AG08396 (cell line): ENCODE measurements at regions not wholly inside any gene's neighbourhood (a gene's known extent, or its start where the extent isn't known, plus 50 kb on each side); places are given as distances from the start of the nearest gene placed in this dataset.
"Not testable (repeated sequence)": the region's sequence is repeated elsewhere in the genome, so short reads cannot be mapped to it uniquely, and the experiment has no call there.

Source experiments
- DNase-seq: peaks from one replicate; pipeline ENCODE4 v3.0.0; 2012; ENCODE audit warnings: low spot score, mixed read lengths

DNA sequence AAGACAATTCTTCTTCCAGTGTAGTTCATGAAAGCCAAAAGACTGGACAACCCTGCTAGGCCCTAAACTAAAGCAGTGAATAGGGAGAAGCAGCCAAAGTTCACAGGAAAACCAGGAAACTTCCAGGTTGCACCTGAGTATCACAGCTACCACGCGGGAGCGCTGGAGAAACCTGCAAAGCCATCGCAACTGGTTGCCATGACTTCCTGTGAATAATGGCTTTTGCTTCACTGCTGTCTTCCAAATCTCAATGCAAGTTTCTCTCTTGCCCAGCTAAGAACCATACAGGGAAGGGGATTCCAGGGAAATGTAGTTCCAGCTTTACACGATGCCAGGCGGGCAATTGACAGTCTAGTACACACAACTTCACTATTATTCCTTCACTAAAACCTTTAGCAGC lies 114.1 kb downstream of the GXYLT1 start:
- no peak for DNase-seq

DNA sequence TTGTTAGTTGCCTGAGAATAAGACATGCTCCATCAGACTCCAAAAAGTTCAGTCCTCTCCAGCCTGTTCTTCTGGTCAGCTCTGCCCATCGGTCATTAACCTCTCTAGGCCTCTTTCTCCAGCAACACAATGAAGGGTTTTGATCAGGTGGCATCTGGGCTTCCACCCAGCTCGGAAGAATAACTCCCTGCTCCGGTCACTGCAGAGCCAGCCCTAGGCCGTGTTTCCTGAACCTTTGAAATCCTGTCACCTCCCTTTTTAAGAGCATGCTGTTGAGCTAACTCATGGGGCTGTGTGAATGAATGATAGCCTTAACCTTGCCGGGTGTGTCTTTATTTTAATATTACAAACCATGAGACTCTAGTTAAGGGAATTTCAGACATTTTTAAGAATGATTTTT lies 117.1 kb downstream of the GXYLT1 start:
- no peak for DNase-seq

DNA sequence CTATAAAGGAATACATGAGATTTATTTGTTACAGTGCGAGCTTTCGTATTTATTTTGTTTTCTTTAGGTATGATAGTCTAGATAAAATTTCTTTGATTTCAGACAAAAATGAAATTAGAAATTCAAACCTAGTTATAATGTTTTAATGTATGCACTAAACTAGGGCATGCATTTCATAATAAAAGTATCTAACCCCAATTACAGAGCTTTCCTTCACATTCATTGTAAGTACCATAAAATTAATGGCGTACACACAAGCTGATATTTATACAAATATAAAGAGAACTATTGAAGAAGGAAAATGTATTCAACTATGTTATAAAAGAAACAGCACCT lies 120.2 kb downstream of the GXYLT1 start:
- no peak for DNase-seq

DNA sequence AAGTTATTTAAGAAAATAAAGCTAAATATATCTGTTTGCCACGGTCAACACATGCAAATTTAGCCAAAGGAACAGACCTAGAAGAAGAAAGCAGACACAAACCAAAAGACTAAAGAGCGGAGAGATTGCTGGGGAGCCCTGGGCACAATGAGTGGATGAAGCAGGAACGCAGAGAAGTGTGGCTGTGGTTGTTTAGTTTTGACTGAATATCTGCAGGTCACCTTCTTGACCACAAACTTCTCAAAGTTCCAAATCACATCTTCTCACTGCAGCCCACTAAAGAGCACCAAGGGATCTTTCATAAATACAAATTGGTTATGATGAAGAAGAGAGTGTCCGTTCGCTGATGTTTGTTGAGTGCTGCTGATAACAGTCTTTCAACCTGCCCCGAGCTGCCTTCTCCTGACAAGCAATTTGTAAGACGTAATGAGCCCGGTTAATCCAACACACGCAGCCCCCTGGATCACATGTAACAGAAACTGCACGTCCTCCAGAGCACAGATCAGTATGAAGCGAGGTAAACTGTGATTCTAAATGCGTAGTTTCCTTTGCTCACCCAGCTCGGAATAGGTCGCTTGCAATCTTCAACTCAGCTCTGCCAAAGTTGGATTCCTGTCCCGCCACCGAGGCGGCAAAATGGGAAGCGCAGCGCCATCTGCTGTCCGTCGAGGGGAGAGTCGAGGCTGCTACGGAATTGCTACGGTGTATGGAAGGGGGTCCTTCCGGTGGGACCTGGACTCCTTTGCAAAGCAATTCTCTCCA lies 120.8 kb downstream of the GXYLT1 start:
- DNase-seq = peak; percentile 78

DNA sequence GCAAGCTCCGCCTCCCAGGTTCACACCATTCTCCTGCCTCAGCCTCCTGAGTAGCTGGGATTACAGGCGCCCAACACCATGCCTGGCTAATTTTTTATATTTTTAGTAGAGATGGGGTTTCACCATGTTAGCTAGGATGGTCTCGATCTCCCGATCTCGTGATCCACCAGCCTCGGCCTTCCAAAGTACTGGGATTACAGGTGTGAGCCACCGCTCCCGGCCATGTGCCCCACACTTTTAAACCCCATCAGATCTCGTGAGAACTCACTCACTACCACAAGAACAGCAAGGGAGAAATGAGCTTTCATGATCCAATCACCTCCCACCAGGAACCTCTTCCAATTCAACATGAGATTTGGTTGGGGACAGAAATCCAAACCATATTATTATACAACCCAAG lies 122.7 kb downstream of the GXYLT1 start:
- not testable (repeated sequence) for DNase-seq

DNA sequence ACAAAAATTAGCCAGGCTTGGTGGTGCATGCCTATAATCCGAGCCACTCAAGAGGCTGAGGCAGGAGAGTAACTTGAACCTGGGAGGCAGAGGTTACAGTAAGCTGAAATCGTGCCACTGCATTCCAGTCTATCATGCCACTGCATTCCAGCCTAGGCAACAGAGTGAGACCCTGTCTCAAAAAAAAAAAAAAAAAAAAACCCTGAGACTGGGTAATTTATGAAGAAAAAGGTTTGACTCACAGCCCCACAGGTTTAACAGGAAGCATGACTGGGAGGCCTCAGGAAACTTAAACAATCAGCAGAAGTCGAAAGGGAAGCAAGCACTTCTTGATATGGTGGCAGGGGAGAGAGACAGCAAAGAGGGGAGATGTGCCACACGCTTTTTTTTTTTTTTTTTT lies 123.2 kb downstream of the GXYLT1 start:
- no peak for DNase-seq

DNA sequence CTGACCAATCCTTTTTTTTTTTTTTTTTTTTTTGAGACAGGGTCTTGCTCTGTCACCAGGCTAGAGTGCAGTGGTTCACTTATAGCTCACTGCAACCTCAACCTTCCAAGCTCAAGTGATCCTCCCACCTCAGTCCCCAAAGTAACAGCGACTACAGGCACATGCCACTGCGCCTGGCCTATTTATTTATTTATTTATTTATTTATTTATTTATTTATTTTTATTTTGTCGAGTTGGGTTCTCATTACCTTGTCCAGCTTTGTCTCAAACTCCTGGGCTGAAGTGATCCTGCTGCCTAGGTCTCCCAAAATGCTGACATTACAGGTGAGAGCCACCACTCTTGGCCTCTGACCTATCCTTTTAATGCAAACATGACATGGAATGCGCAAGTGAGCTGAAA lies 124.4 kb downstream of the GXYLT1 start:
- DNase-seq = no peak

DNA sequence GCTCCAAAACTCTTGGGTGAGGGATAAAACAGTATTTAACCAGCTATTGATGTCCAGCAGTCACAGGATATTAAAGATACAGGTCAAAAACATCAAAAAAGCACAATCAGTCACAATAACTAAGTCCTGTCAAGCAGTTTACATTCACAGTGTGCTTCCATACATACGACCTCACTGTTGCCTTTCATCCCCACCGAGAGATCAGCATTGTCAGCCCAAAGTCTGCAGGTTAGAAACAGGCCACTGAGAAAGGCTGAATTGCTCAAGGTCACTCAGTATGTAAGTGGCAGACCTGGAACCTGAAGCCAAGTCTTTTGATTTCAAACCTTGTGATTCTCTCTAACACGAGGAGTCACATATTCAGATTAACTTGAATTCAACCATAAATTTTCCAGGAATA lies 124.9 kb downstream of the GXYLT1 start:
- DNase-seq = no peak

DNA sequence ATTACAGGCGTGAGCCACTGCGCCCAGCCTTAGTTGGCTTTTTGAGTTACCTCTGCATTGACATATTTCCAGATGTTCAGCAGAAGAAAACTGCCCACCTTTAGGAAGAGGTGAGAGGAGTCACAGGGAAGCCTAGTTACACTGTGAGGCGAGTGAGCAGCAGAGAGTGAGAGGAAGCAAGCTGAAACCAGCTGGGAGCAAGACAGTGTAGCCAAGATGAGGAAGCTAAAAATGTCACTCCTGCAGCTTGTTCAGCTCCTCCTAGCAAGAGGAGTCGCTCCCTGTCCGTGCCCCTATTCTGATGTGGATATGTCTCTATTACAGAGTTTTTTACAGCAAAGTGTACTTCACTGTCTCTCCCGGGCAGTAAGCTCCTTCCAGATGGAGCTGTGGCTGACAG lies 127.6 kb downstream of the GXYLT1 start:
- no peak for DNase-seq

DNA sequence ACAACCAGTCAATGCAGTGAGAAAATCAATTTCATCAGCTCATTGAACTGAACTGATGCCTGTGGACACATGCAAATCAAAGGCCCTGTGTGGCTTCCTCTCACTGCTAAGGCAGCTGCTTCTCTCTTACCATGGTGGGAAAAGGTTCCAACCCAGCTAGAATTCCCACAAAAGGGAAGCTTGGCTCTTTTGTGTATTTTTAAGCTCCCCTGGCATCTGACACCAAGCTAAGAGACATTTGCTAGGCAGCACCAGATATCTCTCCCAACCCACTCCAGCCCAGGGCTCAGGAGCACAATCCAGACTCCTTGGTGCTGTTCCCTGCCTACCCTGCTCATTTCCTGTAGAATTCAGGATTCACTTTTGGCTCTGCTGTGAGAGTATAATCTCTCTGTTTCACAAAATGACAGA lies 129.6 kb downstream of the GXYLT1 start:
- no peak for DNase-seq

DNA sequence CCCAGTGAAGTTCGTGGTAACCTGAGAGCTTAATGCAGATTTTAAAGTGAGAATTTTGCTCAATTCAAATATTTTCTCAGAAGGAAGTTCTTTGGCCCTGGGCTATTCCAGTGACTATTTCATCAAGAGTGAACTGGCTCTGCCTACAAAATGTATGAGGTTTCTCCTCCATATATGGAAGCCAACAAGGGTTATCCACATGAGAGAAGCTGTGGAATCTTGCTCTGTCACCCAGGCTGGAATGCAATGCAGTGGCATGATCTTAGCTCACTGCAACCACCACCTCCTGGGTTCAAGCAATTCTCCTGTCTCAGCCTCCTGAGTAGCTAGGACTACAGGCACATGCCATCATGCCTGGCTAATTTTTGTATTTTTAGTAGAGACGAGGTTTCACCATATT lies 132.2 kb downstream of the GXYLT1 start:
- DNase-seq = not testable (repeated sequence)

DNA sequence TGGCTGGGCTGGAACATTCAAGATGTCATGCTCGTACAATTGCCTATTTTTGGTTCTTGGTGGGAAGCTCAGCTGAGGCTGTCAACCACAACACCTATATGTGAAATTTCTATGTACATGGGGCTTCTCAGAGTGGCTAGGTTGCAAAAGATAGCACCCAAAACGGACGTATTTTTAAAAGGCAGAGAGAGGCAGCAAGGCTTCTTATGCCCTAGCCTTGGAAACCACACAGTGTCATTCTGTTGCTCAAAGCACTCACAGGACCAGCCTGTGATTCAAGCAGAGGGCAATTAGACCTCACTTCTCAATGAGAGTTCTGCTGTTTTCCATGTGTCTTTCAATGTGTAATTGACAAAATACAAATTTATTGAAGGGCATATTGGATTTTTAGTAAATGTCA lies 134.0 kb downstream of the GXYLT1 start:
- no peak for DNase-seq

DNA sequence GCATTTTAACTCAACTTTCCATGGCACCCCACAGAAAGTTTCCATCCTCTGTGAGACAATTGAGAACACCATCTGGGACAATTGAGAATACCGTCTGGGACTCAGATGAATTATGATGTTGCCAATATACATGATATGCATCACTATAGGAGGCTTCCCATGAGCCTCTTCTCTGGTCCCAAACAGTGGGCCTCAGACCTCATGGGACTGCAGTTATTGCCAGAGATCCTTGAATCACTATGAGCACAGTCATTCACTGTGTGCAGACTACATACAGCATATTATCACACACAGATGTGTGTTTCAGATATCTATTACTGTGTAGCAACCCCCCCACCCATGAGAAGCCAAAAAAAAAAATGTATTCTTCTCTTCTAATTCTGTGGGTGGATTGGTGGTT lies 134.4 kb downstream of the GXYLT1 start:
- DNase-seq = no peak

DNA sequence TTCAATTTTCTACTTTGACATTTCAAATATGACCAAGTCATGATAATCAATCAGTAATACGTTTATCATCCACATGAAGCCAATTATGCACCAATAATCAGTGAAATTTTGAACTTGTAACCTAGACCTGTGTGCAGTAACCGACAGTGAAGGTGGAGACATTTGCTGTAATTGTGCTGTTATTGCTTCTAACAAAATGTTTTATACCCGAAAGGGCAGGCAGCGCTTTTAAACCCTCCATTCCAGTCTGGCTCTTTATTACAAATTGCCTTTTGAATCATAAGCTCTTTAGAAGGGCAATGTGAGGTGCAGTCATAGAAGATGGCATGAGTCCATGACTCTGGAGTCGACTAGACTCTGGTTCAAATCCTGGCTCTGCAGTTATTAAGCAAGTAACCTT lies 135.7 kb downstream of the GXYLT1 start:
- no peak for DNase-seq

DNA sequence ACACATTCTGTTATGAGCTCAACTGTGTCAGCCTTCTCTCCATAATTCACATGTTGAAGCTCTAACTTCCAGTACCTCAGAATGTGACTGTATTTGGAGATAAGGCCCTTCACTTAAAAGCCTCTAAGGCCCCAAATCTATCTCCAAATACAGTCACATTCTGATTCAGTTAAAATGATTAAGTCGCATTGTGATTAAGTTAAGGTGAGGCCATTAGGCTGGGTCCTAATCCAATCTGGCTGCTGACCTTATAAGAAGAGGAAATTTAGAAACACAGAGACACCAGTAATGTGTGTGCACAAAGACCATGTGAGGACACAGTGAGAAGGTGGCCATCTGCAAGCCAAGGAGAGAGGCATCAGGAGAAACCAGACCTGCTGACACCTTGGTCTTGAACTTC lies 141.6 kb downstream of the GXYLT1 start:
- DNase-seq = no peak

DNA sequence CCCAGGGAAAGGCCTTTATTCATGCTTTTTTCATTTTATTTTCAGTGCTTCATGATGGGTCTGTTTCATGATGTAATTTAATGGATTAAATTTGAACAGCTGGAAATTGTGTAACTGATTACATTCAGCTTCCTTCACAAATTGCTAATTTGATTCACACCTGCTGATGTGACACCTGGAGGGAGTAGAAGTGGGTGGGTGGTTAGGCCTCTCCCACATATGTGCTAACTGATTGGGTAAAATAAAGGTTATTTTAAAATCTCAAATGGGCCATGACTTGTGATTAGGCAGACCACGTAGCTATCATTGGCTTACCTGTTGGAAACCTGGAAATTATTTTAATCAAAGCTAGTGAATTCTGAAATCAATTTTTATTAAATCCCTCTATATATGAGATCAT lies 142.1 kb downstream of the GXYLT1 start:
- no peak for DNase-seq

DNA sequence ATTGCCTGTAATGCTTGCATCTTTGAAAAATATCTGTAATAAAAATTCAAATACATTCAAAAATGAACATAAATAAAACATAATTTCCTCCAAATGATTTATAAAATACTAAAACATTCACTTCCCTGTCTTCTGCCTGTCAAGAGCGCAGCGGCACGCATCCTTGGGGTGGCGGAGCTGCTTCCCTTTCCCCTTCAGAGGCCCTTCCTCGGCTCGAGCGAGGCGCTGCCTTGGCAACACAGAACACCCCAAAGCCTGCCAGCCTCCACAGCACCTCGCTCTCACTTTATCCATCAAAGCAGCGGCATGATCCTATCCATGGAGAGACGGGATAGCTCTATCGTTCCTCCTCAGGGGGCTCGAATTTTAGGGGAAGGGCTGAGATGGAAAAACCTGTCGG lies 146.2 kb downstream of the GXYLT1 start:
- no peak for DNase-seq

DNA sequence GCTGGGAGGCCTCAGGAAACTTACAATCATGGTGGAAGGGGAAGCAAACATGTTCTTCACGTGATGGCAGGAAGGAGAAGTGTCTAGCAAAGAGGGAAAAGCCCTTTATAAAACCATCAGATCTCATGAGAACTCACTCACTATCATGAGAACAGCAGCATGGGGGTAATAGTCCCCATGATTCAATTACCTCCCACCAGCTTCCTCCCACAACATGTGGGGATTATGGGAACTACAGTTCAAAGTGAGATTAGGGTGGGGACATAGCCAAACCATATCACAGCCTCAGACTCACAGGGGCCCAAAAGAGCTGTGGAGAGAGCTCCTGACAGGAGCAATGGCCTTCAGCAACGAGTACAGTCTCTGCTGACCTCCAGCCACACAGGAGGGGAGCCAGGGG lies 151.4 kb downstream of the GXYLT1 start:
- no peak for DNase-seq

DNA sequence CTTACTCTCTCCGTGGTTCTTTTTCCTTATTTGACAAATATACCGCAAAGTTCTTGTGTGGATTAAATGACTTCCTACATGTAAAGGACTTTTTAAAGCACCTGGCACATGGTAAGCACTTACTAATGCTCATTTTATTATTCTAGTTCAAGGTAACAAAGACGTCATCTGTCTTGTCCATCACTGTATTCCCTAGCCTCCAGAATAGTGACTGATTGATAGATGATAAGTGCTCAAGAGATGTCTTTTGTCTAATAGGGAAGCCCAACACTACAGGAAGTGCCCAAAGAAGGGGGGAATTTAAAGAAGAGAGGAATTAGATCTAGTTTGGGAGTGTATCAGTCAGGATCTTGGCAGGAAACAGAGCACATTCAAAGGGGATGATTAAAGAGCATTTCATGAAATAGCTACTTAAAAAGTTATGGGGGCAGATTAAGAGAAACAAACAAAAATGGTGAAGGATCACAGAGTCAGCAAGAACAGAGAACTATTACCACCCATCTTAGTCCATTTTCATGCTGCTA lies 151.9 kb downstream of the GXYLT1 start:
- DNase-seq = no peak

DNA sequence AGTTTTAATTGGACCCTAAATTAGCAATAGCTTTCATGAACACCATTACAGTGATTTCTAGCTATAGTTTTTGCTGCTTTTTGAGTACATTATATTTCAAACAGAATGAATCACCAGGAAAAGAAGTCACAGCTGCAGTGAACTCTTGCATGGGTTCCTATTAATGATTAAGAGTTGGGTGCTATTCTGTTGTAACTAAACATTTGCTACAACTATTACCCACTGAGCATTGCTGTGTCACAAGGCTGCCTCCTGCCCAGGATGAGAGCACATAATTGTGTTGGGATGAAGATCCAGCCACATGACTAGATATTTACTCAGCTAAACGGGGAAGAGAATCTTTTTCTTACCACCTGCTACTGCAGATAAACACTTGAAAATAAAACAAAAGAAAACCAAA lies 152.7 kb downstream of the GXYLT1 start:
- no peak for DNase-seq

DNA sequence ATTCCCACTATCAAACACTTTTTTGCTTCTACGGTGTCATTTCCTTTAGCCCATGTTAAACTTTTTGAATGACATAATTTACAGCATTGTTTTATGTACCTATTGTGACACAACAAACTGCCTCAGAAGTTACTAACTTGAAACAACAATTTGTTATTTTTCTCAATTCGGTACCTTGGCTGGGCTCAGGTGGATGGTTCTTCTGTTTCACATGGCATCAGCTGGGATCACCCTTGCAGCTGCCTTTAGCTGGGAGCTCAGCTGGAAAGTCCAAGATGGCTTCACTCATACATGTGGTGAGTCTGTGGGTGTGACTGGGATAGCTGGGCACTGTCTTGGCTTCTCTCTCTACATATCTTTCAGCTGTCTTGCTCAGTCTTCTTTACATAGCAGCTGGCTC lies 156.0 kb downstream of the GXYLT1 start:
- DNase-seq = no peak

DNA sequence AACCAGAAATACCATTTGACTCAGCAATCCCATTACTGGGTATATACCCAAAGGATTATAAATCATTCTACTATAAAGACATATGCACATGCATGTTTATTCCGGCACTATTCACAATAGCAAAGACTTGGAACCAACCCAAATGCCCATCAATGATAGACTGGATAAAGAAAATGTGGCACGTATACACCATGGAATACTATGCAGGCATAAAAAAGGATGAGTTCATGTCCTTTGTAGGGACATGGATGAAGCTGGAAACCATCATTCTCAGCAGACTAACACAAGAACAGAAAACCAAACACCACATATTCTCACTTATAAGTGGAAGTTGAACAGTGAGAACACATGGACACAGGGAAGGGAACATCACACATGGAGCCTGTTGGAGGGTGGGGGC lies 158.2 kb downstream of the GXYLT1 start:
- not testable (repeated sequence) for DNase-seq

DNA sequence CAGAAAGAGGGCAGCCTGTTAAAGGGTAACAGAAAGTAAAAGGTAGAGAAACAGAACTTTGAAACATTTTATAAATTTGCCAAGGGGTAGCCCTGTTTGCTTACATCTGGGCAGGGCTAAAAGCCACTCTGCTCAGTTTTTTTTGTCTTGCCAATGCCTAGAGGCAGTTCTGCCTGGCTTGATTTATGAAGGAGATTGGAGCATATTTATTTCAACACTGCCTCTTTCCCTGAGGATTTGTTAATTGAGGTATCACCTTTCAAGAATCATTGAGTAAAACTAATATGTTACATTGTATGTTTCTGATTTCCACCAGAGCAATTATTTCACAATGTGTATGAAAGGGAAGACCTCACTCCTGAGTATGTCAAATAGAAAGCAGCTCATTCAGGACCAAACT lies 160.8 kb downstream of the GXYLT1 start:
- no peak for DNase-seq

DNA sequence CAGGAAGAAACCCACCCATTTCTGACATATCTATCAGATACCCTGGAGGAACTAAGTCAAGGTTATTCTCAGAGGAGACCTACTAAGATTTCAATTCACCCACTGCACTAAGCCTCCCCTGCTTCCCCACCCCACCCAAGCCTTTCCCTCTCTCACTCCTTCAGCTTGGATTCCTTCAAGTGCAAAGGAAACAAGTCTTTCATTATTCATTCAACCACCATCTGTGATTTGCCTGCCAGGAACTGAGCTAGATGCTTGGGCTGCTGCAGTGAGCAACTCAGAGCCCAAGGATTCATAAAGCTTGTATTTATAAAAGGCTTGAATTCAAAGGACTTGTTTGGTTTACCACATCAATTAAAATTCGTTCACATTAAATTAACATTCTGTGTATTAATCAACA lies 161.3 kb downstream of the GXYLT1 start:
- no peak for DNase-seq

DNA sequence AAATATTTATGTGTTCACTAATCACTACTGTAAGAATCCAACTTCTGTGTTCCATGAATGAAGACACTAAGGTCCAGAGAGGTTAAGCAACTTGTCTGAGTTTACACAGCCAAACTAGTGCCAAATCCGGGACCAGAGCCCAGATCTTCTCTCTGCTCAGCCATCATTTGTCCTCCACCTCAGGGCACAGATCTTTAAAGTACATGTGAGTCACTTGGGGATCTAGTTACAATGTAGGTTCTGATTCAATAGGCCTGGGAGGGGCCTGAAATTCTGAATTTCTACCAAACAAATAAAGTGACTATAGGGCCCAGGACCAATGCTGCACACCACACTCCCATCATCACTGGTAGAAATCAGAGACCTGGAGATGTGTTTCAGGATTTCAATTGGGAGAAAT lies 162.9 kb downstream of the GXYLT1 start:
- no peak for DNase-seq
